ENCODE measurements at regions not wholly inside any gene's neighbourhood (a gene's known extent, or its start where the extent isn't known, plus 50 kb on each side); places are given as distances from the start of the nearest gene placed in this dataset.

- TF ChIP-seq GATA3 (IDR thresholded peaks at IDR 0.05; ENCODE audit: low read depth, low read length): no peak
- TF ChIP-seq GATA2 (IDR thresholded peaks at IDR 0.05; ENCODE audit: low read depth, low read length): no peak
Observed at GRCh38 chr6:166852451-166852975, 103.8 kb downstream of the RNASET2 start.

GRCh38 chr6:166851911-166852310 lies 104.4 kb downstream of the RNASET2 start:
- no peak for TF ChIP-seq GATA3 (IDR thresholded peaks at IDR 0.05; ENCODE audit: low read depth, low read length)
- no peak for TF ChIP-seq GATA2 (IDR thresholded peaks at IDR 0.05; ENCODE audit: low read depth, low read length)

- TF ChIP-seq GATA2 (IDR thresholded peaks at IDR 0.05; ENCODE audit: low read depth, low read length): no peak
- no peak for TF ChIP-seq GATA3 (IDR thresholded peaks at IDR 0.05; ENCODE audit: low read depth, low read length)
Observed at GRCh38 chr6:166851426-166851825, 104.9 kb downstream of the RNASET2 start.

GRCh38 chr6:166850677-166851076 lies 105.7 kb downstream of the RNASET2 start:
- TF ChIP-seq GATA2 (IDR thresholded peaks at IDR 0.05; ENCODE audit: low read depth, low read length): no peak
- no peak for TF ChIP-seq GATA3 (IDR thresholded peaks at IDR 0.05; ENCODE audit: low read depth, low read length)

GRCh38 chr6:166849749-166850183 lies 106.6 kb downstream of the RNASET2 start:
- TF ChIP-seq GATA2 (IDR thresholded peaks at IDR 0.05; ENCODE audit: low read depth, low read length): no peak
- TF ChIP-seq GATA3 (IDR thresholded peaks at IDR 0.05; ENCODE audit: low read depth, low read length): no peak

GRCh38 chr6:166848979-166849748 lies 107.2 kb downstream of the RNASET2 start:
- TF ChIP-seq GATA2 (IDR thresholded peaks at IDR 0.05; ENCODE audit: low read depth, low read length): no peak

GRCh38 chr6:166842607-166843006 lies 113.7 kb downstream of the RNASET2 start:
- no peak for TF ChIP-seq GATA2 (IDR thresholded peaks at IDR 0.05; ENCODE audit: low read depth, low read length)
- no peak for TF ChIP-seq GATA3 (IDR thresholded peaks at IDR 0.05; ENCODE audit: low read depth, low read length)

GRCh38 chr6:166841216-166841615 lies 115.1 kb downstream of the RNASET2 start:
- TF ChIP-seq GATA3 (IDR thresholded peaks at IDR 0.05; ENCODE audit: low read depth, low read length): no peak
- no peak for TF ChIP-seq GATA2 (IDR thresholded peaks at IDR 0.05; ENCODE audit: low read depth, low read length)

- no peak for TF ChIP-seq GATA3 (IDR thresholded peaks at IDR 0.05; ENCODE audit: low read depth, low read length)
- TF ChIP-seq GATA2 (IDR thresholded peaks at IDR 0.05; ENCODE audit: low read depth, low read length): no peak
Observed at GRCh38 chr6:166839569-166839968, 116.8 kb downstream of the RNASET2 start.

GRCh38 chr6:166838987-166839386 lies 117.4 kb downstream of the RNASET2 start:
- TF ChIP-seq GATA3 (IDR thresholded peaks at IDR 0.05; ENCODE audit: low read depth, low read length) (no peak), GATA2 (IDR thresholded peaks at IDR 0.05; ENCODE audit: low read depth, low read length) (no peak)

GRCh38 chr6:166836785-166837718 lies 119.3 kb downstream of the RNASET2 start:
- no peak for TF ChIP-seq GATA3 (IDR thresholded peaks at IDR 0.05; ENCODE audit: low read depth, low read length)
- TF ChIP-seq GATA2 (IDR thresholded peaks at IDR 0.05; ENCODE audit: low read depth, low read length): no peak

- TF ChIP-seq GATA2 (IDR thresholded peaks at IDR 0.05; ENCODE audit: low read depth, low read length): no peak
Observed at GRCh38 chr6:166834049-166834448, 122.3 kb downstream of the RNASET2 start.

- TF ChIP-seq GATA2 (IDR thresholded peaks at IDR 0.05; ENCODE audit: low read depth, low read length) (no peak), GATA3 (IDR thresholded peaks at IDR 0.05; ENCODE audit: low read depth, low read length) (no peak)
Observed at GRCh38 chr6:166830891-166831363, 125.4 kb downstream of the RNASET2 start.

- TF ChIP-seq GATA3 (IDR thresholded peaks at IDR 0.05; ENCODE audit: low read depth, low read length) (no peak), GATA2 (IDR thresholded peaks at IDR 0.05; ENCODE audit: low read depth, low read length) (no peak)
Observed at GRCh38 chr6:166830185-166830890, 126.0 kb downstream of the RNASET2 start.
